Prostate gland (tissue), 2 donors: ENCODE measurements at regions not wholly inside any gene's neighbourhood (a gene's known extent, or its start where the extent isn't known, plus 50 kb on each side); places are given as distances from the start of the nearest gene placed in this dataset.

Source experiments
- POLR2A ChIP-seq: fragments of 450-650 bp; IDR thresholded peaks from one replicate; pipeline ENCODE4 v1.6.1; 2016; ENCODE audit warnings: antibody characterized with exemption, mild to moderate bottlenecking
- TF ChIP-seq, protein P1 (sequence below), 4 experiments: fragments of 200-600 bp in 2 of 4; fragments of 450-650 bp in 2 of 4; sonication (generic) in 2 of 4; IDR thresholded peaks; 1 replicate in 3 of 4; 2 replicates in 1 of 4; pipeline ENCODE4 v1.5.1; 2016 to 2019; ENCODE audit warnings: antibody characterized with exemption in 4 of 4, mild to moderate bottlenecking in 2 of 4, moderate library complexity in 2 of 4

DNA sequence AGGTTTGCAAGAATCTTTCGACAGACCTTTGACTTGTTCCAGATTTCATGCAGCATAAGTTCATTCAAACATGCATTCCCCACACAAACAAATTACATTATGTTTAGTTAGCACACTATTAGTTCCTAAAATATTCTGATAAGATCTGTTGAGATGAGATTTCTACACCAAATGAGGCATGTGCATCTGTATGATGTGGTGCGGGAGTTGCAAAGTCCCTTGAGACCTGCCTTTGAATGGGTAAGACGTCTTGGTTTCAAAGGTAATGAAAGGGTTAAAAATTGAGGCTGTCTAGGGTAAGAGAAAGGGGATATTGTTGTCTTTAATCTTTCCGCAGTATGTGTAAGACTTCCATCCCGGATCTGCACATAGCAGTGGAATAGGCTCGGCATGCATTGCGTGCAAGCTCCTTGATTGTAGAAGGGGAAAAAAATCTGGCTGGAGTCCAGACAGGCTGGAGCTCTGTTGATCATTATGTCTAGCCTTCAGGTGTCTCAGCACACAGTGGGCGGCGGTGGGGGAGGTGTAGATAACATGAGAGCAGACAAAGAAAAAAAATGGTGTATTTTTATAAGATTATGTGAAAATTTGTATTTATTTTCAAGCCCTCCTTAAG, 296.6 kb downstream of the PTPRC start:
- TF ChIP-seq, protein P1, sequence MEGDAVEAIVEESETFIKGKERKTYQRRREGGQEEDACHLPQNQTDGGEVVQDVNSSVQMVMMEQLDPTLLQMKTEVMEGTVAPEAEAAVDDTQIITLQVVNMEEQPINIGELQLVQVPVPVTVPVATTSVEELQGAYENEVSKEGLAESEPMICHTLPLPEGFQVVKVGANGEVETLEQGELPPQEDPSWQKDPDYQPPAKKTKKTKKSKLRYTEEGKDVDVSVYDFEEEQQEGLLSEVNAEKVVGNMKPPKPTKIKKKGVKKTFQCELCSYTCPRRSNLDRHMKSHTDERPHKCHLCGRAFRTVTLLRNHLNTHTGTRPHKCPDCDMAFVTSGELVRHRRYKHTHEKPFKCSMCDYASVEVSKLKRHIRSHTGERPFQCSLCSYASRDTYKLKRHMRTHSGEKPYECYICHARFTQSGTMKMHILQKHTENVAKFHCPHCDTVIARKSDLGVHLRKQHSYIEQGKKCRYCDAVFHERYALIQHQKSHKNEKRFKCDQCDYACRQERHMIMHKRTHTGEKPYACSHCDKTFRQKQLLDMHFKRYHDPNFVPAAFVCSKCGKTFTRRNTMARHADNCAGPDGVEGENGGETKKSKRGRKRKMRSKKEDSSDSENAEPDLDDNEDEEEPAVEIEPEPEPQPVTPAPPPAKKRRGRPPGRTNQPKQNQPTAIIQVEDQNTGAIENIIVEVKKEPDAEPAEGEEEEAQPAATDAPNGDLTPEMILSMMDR (IDR thresholded peaks at IDR 0.05), result no peak
- TF ChIP-seq POLR2A, result no peak
